GM18867 (cell line): ENCODE measurements at regions not wholly inside any gene's neighbourhood (a gene's known extent, or its start where the extent isn't known, plus 50 kb on each side); places are given as distances from the start of the nearest gene placed in this dataset.
"Not testable (repeated sequence)": the region's sequence is repeated elsewhere in the genome, so short reads cannot be mapped to it uniquely, and the experiment has no call there.

Source experiments
- ATAC-seq: cut with Tn5 transposase; IDR thresholded peaks from one replicate; pipeline ENCODE4 v1.9.1; 2021; ENCODE audit warnings: mild to moderate bottlenecking, moderate library complexity; ENCODE audit not compliant: unreplicated experiment

- ATAC-seq: not testable (repeated sequence)
Observed at GRCh38 chr1:117314951-117315350, 52.3 kb upstream of the MAN1A2 start.

- ATAC-seq: no peak
Observed at GRCh38 chr1:117313555-117313954, 53.7 kb upstream of the MAN1A2 start.

- ATAC-seq: no peak
Observed at GRCh38 chr1:117312453-117313138, 54.7 kb upstream of the MAN1A2 start.

- no peak for ATAC-seq
Observed at GRCh38 chr1:117308311-117308916, 58.8 kb upstream of the MAN1A2 start.

- ATAC-seq: no peak
Observed at GRCh38 chr1:117301901-117302300, 65.3 kb upstream of the MAN1A2 start.

- not testable (repeated sequence) for ATAC-seq
Observed at GRCh38 chr1:117300183-117300582, 67.1 kb upstream of the MAN1A2 start.

- ATAC-seq: no peak
Observed at GRCh38 chr1:117295001-117295400, 72.2 kb upstream of the MAN1A2 start.

GRCh38 chr1:117290890-117291289 is 76.4 kb upstream of the MAN1A2 start:
- ATAC-seq: no peak

- no peak for ATAC-seq
Observed at GRCh38 chr1:117289316-117289870, 77.9 kb upstream of the MAN1A2 start.

GRCh38 chr1:117286562-117286961 is 75.8 kb upstream of the VTCN1 start:
- ATAC-seq: no peak

- ATAC-seq: no peak
Observed at GRCh38 chr1:117286145-117286544, 75.4 kb upstream of the VTCN1 start.

GRCh38 chr1:117284399-117285215 is 73.9 kb upstream of the VTCN1 start:
- ATAC-seq: no peak

GRCh38 chr1:117278531-117278930 is 67.8 kb upstream of the VTCN1 start:
- no peak for ATAC-seq

GRCh38 chr1:117275055-117275454 is 64.3 kb upstream of the VTCN1 start:
- peak; percentile 47 for ATAC-seq

- ATAC-seq: no peak
Observed at GRCh38 chr1:117271959-117272358, 61.2 kb upstream of the VTCN1 start.

GRCh38 chr1:117271129-117271528 is 60.4 kb upstream of the VTCN1 start:
- ATAC-seq: no peak

- no peak for ATAC-seq
Observed at GRCh38 chr1:117270679-117271078, 60.0 kb upstream of the VTCN1 start.

GRCh38 chr1:117268535-117269455 is 58.1 kb upstream of the VTCN1 start:
- no peak for ATAC-seq

- ATAC-seq: no peak
Observed at GRCh38 chr1:117267232-117267774, 56.6 kb upstream of the VTCN1 start.

GRCh38 chr1:117262976-117263375 is 52.2 kb upstream of the VTCN1 start:
- ATAC-seq: no peak
